Keratinocyte (primary cell): ENCODE measurements at regions not wholly inside any gene's neighbourhood (a gene's known extent, or its start where the extent isn't known, plus 50 kb on each side); places are given as distances from the start of the nearest gene placed in this dataset.

Experiments
- DNase-seq: peaks from one replicate; pipeline ENCODE4 v3.0.0-alpha.2; 2011; ENCODE audit warnings: low read depth, missing footprints, low spot score
- FAIRE-seq: peaks from 2 replicates; lab custom pipeline; 2011; peaks lifted over from hg19 to GRCh38; lab: Jason Lieb, UNC
- H2AFZ ChIP-seq: 2 replicates; pipeline ENCODE4 v1.6.0; 2012; ENCODE audit warnings: low read length, control low read depth, inconsistent platforms; ENCODE audit not compliant: control insufficient read depth
- H3K27ac ChIP-seq: 2 replicates; pipeline ENCODE4 v1.5.1; 2011; ENCODE audit warnings: low read length; ENCODE audit not compliant: control insufficient read depth, insufficient read depth
- H3K27me3 ChIP-seq: 3 replicates; pipeline ENCODE4 v1.6.0; 2011; ENCODE audit warnings: low read length; ENCODE audit not compliant: control insufficient read depth, insufficient read depth; ENCODE audit errors: extremely low read depth
- H3K36me3 ChIP-seq, 2 experiments: 2 replicates in 1 of 2; 3 replicates in 1 of 2; pipeline ENCODE4 v1.5.1; 2011; ENCODE audit warnings: low read length in 2 of 2, mild to moderate bottlenecking in 1 of 2; ENCODE audit not compliant: control insufficient read depth in 2 of 2, insufficient read depth in 2 of 2; ENCODE audit errors: extremely low read depth in 1 of 2
- H3K4me1 ChIP-seq: 3 replicates; pipeline ENCODE4 v1.5.1; 2011; ENCODE audit warnings: low read length; ENCODE audit not compliant: control insufficient read depth, insufficient read depth; ENCODE audit errors: extremely low read depth
- H3K4me2 ChIP-seq: 3 replicates; pipeline ENCODE4 v1.6.0; 2011; ENCODE audit warnings: low read depth, low read length; ENCODE audit not compliant: control insufficient read depth, insufficient read depth; ENCODE audit errors: extremely low read depth
- H3K4me3 ChIP-seq, 3 experiments: fragments of 200-600 bp in 1 of 3; sonication (generic) in 1 of 3; 2 replicates in 2 of 3; 3 replicates in 1 of 3; pipeline ENCODE4 v1.5.1; 2011 to 2016; ENCODE audit warnings: low read length in 3 of 3, mild to moderate bottlenecking in 3 of 3, control low read depth in 2 of 3, inconsistent platforms in 1 of 3, low read depth in 1 of 3, mixed read lengths in 1 of 3, mixed run types in 1 of 3, moderate library complexity in 1 of 3; ENCODE audit not compliant: control insufficient read depth in 2 of 3, insufficient read depth in 2 of 3; ENCODE audit errors: extremely low read depth in 1 of 3
- H3K79me2 ChIP-seq: 2 replicates; pipeline ENCODE4 v1.6.0; 2012; ENCODE audit warnings: low read length; ENCODE audit not compliant: control insufficient read depth, insufficient read depth
- H3K9ac ChIP-seq: 3 replicates; pipeline ENCODE4 v1.6.0; 2011; ENCODE audit warnings: low read length; ENCODE audit not compliant: control insufficient read depth, insufficient read depth; ENCODE audit errors: extremely low read depth
- H3K9me1 ChIP-seq: 3 replicates; pipeline ENCODE4 v1.6.0; 2011; ENCODE audit warnings: low read length; ENCODE audit not compliant: control insufficient read depth, insufficient read depth; ENCODE audit errors: extremely low read depth
- H3K9me3 ChIP-seq: 2 replicates; pipeline ENCODE4 v1.5.1; 2012; ENCODE audit warnings: low read depth, low read length; ENCODE audit not compliant: control insufficient read depth
- H4K20me1 ChIP-seq: 3 replicates; pipeline ENCODE4 v1.6.0; 2011; ENCODE audit warnings: low read length; ENCODE audit not compliant: control insufficient read depth, insufficient read depth; ENCODE audit errors: extremely low read depth
- EZH2 ChIP-seq: IDR thresholded peaks from one replicate; pipeline ENCODE4 v1.6.1; 2012; ENCODE audit warnings: inconsistent platforms, mild to moderate bottlenecking, low read length, moderate library complexity
- dilution Hi-C: fragments of 300-500 bp; cut with MboI; formaldehyde crosslinking; loops from one replicate; pipeline ENCODE4 v1.7.0; 2020; ENCODE audit warnings: low sequenced_read_pairs; ENCODE audit not compliant: extremely low pct_ligation_motif_present
- TF ChIP-seq, protein P1 (sequence below), 3 experiments: IDR thresholded peaks in 1 of 3; conservative IDR thresholded peaks in 1 of 3; optimal IDR thresholded peaks in 1 of 3; 2 replicates in 2 of 3; 3 replicates in 1 of 3; pipeline versions ENCODE3 to v1.5.1; 2011; ENCODE audit warnings: low read length in 3 of 3, mild to moderate bottlenecking in 3 of 3, moderate library complexity in 2 of 3, control low read depth in 1 of 3, inconsistent platforms in 1 of 3; ENCODE audit not compliant: insufficient read depth in 2 of 3; ENCODE audit errors: extremely low read depth in 1 of 3

DNA sequence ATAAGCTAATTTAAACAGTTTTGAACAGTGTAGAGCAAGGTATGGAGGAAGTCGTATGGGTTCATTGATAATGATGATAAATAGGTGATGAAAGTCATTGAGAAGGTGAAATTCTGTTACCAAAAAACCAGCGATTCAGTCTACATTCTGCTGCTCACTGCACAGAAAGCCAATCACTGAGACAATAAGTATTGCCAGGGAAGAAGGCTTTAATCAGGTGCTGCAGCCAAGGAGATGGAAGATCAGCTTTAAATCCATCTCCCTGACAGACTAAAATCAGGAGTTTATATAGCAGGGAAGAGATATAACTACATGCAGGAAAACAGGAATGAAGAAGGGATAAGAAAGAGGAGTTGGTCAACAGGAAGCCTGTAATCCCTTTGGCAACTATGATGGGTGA is 361.3 kb upstream of the C1orf174 start:
- TF ChIP-seq, protein P1, sequence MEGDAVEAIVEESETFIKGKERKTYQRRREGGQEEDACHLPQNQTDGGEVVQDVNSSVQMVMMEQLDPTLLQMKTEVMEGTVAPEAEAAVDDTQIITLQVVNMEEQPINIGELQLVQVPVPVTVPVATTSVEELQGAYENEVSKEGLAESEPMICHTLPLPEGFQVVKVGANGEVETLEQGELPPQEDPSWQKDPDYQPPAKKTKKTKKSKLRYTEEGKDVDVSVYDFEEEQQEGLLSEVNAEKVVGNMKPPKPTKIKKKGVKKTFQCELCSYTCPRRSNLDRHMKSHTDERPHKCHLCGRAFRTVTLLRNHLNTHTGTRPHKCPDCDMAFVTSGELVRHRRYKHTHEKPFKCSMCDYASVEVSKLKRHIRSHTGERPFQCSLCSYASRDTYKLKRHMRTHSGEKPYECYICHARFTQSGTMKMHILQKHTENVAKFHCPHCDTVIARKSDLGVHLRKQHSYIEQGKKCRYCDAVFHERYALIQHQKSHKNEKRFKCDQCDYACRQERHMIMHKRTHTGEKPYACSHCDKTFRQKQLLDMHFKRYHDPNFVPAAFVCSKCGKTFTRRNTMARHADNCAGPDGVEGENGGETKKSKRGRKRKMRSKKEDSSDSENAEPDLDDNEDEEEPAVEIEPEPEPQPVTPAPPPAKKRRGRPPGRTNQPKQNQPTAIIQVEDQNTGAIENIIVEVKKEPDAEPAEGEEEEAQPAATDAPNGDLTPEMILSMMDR (optimal IDR thresholded peaks at IDR 0.05 in 1 of 3, IDR thresholded peaks at IDR 0.05 in 1 of 3, conservative IDR thresholded peaks at IDR 0.05 in 1 of 3; ENCODE audit: extremely low read depth in 1 of 3, insufficient read depth in 2 of 3, low read length in 3 of 3): no peak
- TF ChIP-seq EZH2: no peak
- H3K4me1 ChIP-seq: no peaks in the 10 kb centered on the region
- no peak overlapping the region for H2AFZ ChIP-seq
- no peaks in the 10 kb centered on the region for H3K79me2 ChIP-seq
- DNase-seq: no peak
- no peak overlapping the region for H3K9ac ChIP-seq
- H3K9me3 ChIP-seq: no peaks in the 10 kb centered on the region
- no peak overlapping the region for H3K4me3 ChIP-seq
- H3K9me1 ChIP-seq: no peaks in the 10 kb centered on the region
- no peak overlapping the region for H3K27ac ChIP-seq
- H4K20me1 ChIP-seq: no peaks in the 10 kb centered on the region
- H3K27me3 ChIP-seq: no peaks in the 10 kb centered on the region
- no peak for FAIRE-seq
- no peaks in the 10 kb centered on the region for H3K36me3 ChIP-seq
- dilution Hi-C loops: no loop called here
- H3K4me2 ChIP-seq: no peak overlapping the region

DNA sequence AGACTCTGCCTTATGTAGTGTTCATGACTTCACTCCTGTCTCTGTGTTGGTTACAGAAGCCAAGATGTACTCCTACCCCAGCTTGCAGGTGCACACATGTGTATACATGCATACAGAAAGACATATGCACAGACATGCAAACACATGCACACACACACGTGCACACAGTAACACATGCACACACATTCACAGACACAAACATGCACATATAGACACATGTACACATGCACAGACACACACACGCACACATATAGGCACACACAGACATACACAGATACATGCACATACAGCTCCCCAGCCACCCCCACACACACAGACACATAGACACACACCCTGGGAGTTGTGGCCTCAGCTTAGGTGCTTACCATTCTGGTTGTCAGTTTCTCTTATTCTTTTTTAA is 362.6 kb upstream of the C1orf174 start:
- H3K9ac ChIP-seq: no peak overlapping the region
- DNase-seq (no peak), FAIRE-seq (no peak)
- H3K9me1 ChIP-seq: no peaks in the 10 kb centered on the region
- H3K36me3 ChIP-seq: no peaks in the 10 kb centered on the region
- no peaks in the 10 kb centered on the region for H3K27me3 ChIP-seq
- H3K4me2 ChIP-seq: no peak overlapping the region
- peaks cover under 1% of the 10 kb centered on the region for H3K9me3 ChIP-seq
- no peaks in the 10 kb centered on the region for H3K4me1 ChIP-seq
- H3K79me2 ChIP-seq: no peaks in the 10 kb centered on the region
- dilution Hi-C loops: no loop called here
- no peaks in the 10 kb centered on the region for H4K20me1 ChIP-seq
- TF ChIP-seq EZH2: no peak
- TF ChIP-seq, protein P1 (optimal IDR thresholded peaks at IDR 0.05 in 1 of 3, IDR thresholded peaks at IDR 0.05 in 1 of 3, conservative IDR thresholded peaks at IDR 0.05 in 1 of 3; ENCODE audit: extremely low read depth in 1 of 3, insufficient read depth in 2 of 3, low read length in 3 of 3): no peak
- no peak overlapping the region for H2AFZ ChIP-seq
- no peak overlapping the region for H3K4me3 ChIP-seq
- H3K27ac ChIP-seq: no peak overlapping the region
